ENCODE measurements at regions not wholly inside any gene's neighbourhood (a gene's known extent, or its start where the extent isn't known, plus 50 kb on each side); places are given as distances from the start of the nearest gene placed in this dataset.

DNA sequence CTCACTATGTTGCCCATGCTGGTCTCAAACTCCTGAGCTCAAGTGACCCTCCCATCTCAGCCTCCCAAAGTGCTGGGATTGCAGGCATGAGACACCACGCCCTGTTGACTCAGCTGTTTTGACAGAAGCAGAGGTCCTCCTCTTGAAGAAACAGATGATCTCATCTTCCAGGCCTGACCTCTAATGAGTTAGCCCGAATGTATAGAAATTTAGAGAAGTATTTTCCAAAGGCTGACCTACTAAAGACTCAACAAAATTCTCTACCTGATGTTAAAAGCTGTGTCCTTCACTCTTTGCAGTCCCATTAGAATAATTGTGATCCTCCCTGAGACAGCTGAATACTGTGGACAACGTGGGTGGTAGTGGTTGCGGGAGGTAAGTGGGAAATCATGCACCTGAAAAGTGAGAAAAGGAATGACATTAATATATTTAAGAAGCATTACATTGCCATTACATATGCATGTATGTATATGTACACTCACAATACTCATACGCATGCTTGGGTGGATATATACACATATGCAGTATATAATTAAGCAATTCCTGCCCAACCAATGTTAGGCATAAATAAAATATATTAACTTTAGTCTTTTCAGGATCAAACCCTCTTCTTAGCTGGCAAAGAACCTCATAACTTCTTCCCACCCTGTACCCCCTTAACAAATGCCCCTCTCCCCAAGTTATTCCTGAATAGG is 204.6 kb upstream of the NR2F2 start:
- Histone ChIP-seq H2BK15ac (ENCODE audit: low read length) (no peak overlapping the region), H2BK5ac (ENCODE audit: low read depth, low read length) (no peak overlapping the region), H3K14ac (ENCODE audit: insufficient read length) (no peak overlapping the region), H3K9ac (replicated peaks in 1 of 4; ENCODE audit: extremely low read depth in 1 of 4, low read depth in 3 of 4, low read length in 3 of 4) (no peak overlapping the region), H2AK5ac (ENCODE audit: low read depth, low read length) (no peak overlapping the region), H2BK120ac (replicated peaks; ENCODE audit: low read depth, low read length) (no peak overlapping the region), H3K4ac (replicated peaks; ENCODE audit: insufficient read length, low read depth, low read length) (no peak overlapping the region), H3K23ac (ENCODE audit: insufficient read length) (no peak overlapping the region), H3K36me3 (ENCODE audit: control insufficient read depth in 2 of 4, insufficient read depth in 4 of 4, low read length in 3 of 4) (no peaks in the 10 kb centered on the region), H3K4me3 (ENCODE audit: extremely low read depth in 1 of 4, insufficient read depth in 2 of 4, low read depth in 3 of 4, low read length in 4 of 4) (no peak overlapping the region), H4K5ac (ENCODE audit: insufficient read length, low read depth, low read length) (no peak overlapping the region), H3K27me3 (replicated peaks in 1 of 4; ENCODE audit: control insufficient read depth in 3 of 4, extremely low read depth in 1 of 4, insufficient read depth in 3 of 4, low read length in 3 of 4) (no peaks in the 10 kb centered on the region), H3K79me2 (ENCODE audit: control insufficient read depth in 1 of 2, insufficient read depth in 2 of 2, low read length in 2 of 2) (no peaks in the 10 kb centered on the region), H3K23me2 (ENCODE audit: low read depth, low read length) (no peaks in the 10 kb centered on the region), H3K4me2 (ENCODE audit: insufficient read depth in 1 of 2, low read depth in 2 of 2, low read length in 2 of 2) (no peak overlapping the region), H3K56ac (replicated peaks; ENCODE audit: insufficient read length, low read depth, low read length) (no peak overlapping the region), H2BK12ac (ENCODE audit: low read depth, low read length) (no peak overlapping the region), H4K8ac (ENCODE audit: extremely low read depth, insufficient read depth, low read length) (no peak overlapping the region), H3K4me1 (replicated peaks in 1 of 4; ENCODE audit: control insufficient read depth in 3 of 4, insufficient read depth in 4 of 4, low read length in 3 of 4) (no peaks in the 10 kb centered on the region), H2BK20ac (ENCODE audit: low read length) (no peak overlapping the region), H3K18ac (ENCODE audit: extremely low read depth, low read length) (no peak overlapping the region), H4K91ac (replicated peaks; ENCODE audit: insufficient read length, low read length) (no peak overlapping the region), H4K20me1 (replicated peaks in 1 of 2; ENCODE audit: control insufficient read depth in 1 of 2, insufficient read depth in 2 of 2, low read length in 2 of 2) (no peaks in the 10 kb centered on the region), H3K9me3 (ENCODE audit: insufficient read depth in 2 of 2, low read depth in 1 of 2, low read length in 1 of 2) (no peaks in the 10 kb centered on the region), H3K79me1 (ENCODE audit: low read depth, low read length) (no peaks in the 10 kb centered on the region), H2AFZ (ENCODE audit: low read length) (no peak overlapping the region), H3K27ac (ENCODE audit: low read depth, low read length) (no peak overlapping the region)
- TF ChIP-seq ZNF274 (IDR thresholded peaks at IDR 0.05; ENCODE audit: borderline replicate concordance, extremely low read depth, low read length) (no peak), SRF (IDR thresholded peaks at IDR 0.05; ENCODE audit: low read depth, low read length) (no peak), TCF12 (IDR thresholded peaks at IDR 0.05; ENCODE audit: low read depth, low read length) (no peak), KDM4A (IDR thresholded peaks at IDR 0.05; ENCODE audit: low read depth, low read length, severe bottlenecking) (no peak), SIN3A (conservative IDR thresholded peaks at IDR 0.05 in 1 of 2, IDR thresholded peaks at IDR 0.05 in 1 of 2; ENCODE audit: low read depth in 1 of 2, low read length in 2 of 2) (no peak), SIRT6 (IDR thresholded peaks at IDR 0.05; ENCODE audit: low read length) (no peak), SP2 (IDR thresholded peaks at IDR 0.05; ENCODE audit: low read length) (no peak), MAFK (IDR thresholded peaks at IDR 0.05; ENCODE audit: low read depth, low read length) (no peak), NRF1 (IDR thresholded peaks at IDR 0.05; ENCODE audit: low read depth, low read length) (no peak), SP4 (IDR thresholded peaks at IDR 0.05; ENCODE audit: low read length) (no peak)
- no peak for DNase-seq (ENCODE audit: low read depth in 1 of 2, low spot score in 2 of 2)
- POLR2A ChIA-PET (ENCODE audit: partially characterized antibody), result no interaction called here
- FAIRE-seq, result no peak
- WGBS, 2 experiments (ENCODE audit: extremely low coverage in 1 of 2, insufficient coverage in 1 of 2, insufficient read length in 1 of 2, insufficient replicate concordance in 2 of 2, low coverage in 1 of 2, low lambda C conversion rate in 2 of 2, missing lambda C conversion rate in 1 of 2), result 91% methylated on average over 5 of the region's 5 CpGs; no CpG with 5 or more reads in 1 of the 2 experiments
- CTCF ChIA-PET (ENCODE audit: partially characterized antibody), result interaction anchor here (0.6 to 2.0 kb wide), 6 partner anchors 10 to 230 kb away, joined by 3 to 5 read pairs (median 4); no protein-coding TSS in a partner anchor

All from H1 (cell line).